Kidney glomerular epithelial cell (primary cell): ENCODE measurements at regions not wholly inside any gene's neighbourhood (a gene's known extent, or its start where the extent isn't known, plus 50 kb on each side); places are given as distances from the start of the nearest gene placed in this dataset.

Experiments
- DNase-seq: peaks from one replicate; lab custom pipeline; 2025; lab: John Stamatoyannopoulos, UW

GRCh38 chr9:118418887-118419565 lies 714.8 kb downstream of the TLR4 start:
- no peak for DNase-seq

DNA sequence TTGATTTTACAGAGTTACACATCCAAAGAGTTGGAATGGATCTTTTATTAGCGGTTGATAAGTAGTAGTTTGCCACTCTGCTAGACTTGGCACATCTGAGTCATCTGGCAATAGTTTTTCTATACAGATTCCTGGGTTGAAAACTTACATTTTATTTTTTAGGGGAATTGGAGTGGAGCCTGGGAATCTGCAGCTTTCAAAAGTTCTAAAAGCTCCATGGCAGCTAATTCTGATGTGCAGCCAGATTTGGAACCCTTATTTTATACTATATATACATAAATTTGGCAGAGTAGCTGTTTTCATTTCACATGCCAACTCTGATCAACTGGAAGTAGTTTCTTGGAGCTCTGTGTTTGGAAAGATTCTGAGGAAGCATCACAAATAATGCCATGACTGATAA lies 715.5 kb downstream of the TLR4 start:
- DNase-seq = no peak

DNA sequence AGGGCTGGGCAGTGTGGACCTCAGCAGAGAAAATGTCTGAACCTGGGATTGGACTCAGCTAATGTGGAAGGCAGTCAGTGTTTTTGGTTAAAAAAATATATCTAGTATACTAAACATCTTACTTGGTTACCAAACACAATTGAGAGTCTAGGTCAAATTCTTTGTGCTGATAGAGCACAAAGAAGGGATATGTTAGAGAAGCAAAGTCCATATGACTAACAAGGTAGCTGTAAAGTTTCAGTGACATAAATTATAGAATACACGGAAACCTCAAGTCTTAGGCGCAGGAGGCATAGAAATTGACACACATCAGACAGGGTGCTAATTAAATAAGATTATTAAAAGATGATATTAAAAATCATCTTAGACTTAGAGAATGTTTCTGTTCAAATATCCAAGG lies 718.3 kb downstream of the TLR4 start:
- no peak for DNase-seq

DNA sequence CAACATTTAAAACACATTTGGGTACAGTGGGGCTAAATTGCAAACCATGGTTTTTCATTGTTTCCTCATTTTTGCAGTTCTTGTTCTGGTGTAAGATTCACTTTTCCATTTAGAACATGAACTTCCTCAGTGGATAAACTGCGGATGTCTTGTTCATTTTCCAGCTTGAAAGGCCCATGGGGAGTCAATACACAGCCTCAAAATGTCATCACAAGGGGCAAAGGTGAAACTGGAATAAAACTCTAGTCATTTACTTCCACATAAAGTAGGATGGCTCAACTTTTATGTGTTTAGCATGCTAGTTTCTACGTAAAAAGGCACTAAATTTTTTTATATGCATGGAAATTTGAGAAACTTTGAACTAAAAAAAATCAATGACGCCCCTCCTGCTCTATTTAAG lies 718.8 kb downstream of the TLR4 start:
- DNase-seq = no peak

DNA sequence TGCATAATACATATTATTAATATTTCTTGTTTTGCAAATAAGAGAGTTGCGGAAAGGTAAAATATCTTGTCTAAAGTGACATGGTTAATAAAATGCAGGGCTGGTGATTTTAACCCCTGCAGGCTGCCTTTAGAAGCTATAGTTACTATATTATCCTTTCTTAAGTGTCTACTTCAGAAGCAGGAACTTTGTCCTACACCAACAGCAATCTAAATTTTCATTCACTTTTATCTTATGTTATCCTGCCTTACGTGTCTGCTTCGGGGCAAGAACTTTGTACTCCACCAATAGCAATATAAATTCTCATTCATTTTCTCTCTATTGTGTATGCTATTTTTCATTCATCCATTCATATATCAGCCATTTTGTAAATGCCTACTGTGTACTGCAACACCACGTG lies 719.5 kb downstream of the TLR4 start:
- DNase-seq = no peak

- no peak for DNase-seq
These were observed 722.6 kb downstream of the TLR4 start for GRCh38 chr9:118426772-118427171.

- DNase-seq = no peak
These were observed 734.6 kb downstream of the TLR4 start for GRCh38 chr9:118438810-118439209.

DNA sequence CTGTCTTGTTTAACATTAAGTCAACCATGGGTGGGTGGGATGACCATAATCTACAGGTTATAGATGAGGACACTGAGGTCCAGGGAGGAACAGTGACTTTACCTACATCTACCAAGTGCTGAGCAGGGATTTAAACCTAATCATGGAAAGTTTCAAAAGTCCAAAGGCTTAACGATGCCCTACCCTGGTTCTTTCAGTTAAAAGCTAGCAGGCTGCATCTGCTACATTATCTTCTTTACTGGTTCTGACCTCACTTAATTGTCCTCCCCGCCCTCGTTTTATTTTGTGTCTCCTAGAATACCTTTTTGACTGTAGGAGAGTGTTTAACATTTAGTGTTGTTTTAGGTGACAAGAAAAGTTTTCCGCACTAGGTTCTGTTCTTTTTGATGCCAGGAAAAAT lies 735.2 kb downstream of the TLR4 start:
- DNase-seq = no peak

- no peak for DNase-seq
These were observed 740.2 kb downstream of the TLR4 start for GRCh38 chr9:118444403-118444802.

GRCh38 chr9:118446943-118447639 lies 742.9 kb downstream of the TLR4 start:
- no peak for DNase-seq

DNA sequence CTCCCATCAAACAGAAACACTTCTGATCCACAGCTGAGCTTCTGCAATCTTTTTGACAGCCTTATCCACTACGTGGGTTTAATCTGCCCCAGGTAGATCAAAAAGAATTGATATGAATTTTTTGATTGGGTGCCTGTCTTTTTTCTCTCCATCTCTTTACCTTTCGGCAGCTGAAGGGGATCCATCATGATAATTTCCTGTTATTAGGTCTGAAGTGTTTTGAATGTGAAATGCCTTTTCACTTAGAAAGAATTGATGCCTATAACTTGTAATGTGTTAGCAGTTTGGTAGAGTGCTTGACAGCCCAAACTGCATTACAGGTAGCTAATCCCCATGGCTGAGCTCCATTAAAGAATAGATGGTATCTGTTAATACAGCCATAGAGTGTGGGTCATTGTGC lies 745.4 kb downstream of the TLR4 start:
- DNase-seq = no peak

DNA sequence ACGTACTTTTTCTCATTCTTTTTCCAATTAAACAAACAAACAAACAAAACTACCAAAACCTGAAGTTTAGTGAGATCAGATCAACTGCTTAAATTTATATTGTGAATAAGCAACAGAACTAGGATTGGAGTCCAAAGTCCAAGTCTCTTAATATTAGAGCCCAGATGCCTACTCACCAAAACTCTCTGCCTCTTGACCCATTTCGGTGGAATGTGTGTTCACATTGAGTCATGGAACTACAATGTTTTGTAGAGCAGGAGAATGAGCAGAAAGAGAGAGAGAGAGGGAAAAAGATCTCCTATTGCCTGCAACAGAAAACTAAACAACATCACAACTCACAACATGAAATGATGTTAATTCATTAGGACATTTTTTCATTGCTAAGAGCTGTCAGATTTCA lies 751.1 kb downstream of the TLR4 start:
- DNase-seq = no peak

DNA sequence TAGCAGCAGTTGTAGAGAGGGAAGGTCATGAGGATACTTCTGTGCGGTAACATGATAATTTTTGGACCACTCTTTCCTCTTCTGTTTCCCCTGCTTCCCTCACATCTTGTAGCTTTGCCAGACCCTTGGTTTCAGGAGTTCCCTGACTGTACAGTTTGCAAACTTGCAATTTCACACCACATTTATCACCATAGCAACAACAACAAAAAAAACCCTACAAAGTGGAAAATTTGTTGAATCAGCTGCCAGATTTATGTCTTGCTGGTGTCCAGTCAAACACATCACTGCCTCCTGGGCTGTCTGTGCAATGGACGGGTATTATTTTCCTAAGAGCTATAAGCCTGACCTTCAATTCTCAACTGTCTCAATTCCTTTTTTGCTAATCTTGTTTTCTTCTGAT lies 751.6 kb downstream of the TLR4 start:
- no peak for DNase-seq

GRCh38 chr9:118457171-118458000 lies 753.2 kb downstream of the TLR4 start:
- no peak for DNase-seq

GRCh38 chr9:118459913-118460312 lies 755.7 kb downstream of the TLR4 start:
- DNase-seq = no peak

DNA sequence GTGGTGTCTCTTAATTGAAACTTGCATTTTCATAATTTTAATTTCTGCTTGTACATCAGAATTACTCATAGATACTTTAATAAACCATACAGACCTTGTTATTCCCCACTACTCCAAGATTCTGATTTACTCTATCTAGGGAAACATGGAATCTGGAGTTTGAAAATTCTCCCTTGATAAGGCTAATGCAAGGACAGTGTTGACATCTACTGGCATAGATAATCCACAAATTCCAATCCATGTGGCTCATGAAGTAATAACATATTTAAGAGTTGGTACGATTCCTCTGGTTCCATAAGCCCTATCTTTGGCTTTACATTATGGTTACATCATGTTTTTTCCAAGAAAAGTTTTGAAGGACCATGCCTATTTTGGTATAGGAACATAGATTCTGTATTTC lies 759.2 kb downstream of the TLR4 start:
- DNase-seq = no peak

- no peak for DNase-seq
These were observed 769.3 kb downstream of the TLR4 start for GRCh38 chr9:118473521-118473920.

- DNase-seq = no peak
These were observed 774.5 kb downstream of the TLR4 start for GRCh38 chr9:118478752-118479151.

GRCh38 chr9:118482306-118482705 lies 778.1 kb downstream of the TLR4 start:
- DNase-seq = no peak

- no peak for DNase-seq
These were observed 779.5 kb downstream of the TLR4 start for GRCh38 chr9:118483677-118484076.

- DNase-seq = no peak
These were observed 799.0 kb downstream of the TLR4 start for GRCh38 chr9:118503236-118503635.

DNA sequence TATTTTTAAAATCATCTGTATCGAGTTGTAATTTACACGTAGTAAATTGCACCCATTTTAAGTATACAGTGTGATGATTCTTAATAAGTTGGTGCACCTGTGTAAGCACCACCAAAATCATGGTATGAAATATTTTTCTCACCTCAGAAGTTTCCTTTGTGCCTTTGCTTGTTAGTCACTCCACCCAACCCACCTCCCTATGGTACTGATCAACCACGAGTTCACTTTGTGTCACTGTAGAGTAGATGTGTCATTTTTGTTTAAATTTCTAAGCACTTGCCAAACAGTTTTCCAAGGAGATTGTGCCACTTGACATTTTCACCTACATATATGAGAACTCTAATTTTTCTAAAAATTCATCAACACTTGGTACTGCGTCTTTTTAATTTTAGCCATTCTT lies 806.5 kb downstream of the TLR4 start:
- no peak for DNase-seq

- DNase-seq = no peak
These were observed 811.7 kb downstream of the TLR4 start for GRCh38 chr9:118515947-118516346.
